NCI-H748 (cell line): ENCODE measurements at regions not wholly inside any gene's neighbourhood (a gene's known extent, or its start where the extent isn't known, plus 50 kb on each side); places are given as distances from the start of the nearest gene placed in this dataset.

Experiments
- DNase-seq: peaks from one replicate; lab custom pipeline; 2025; ENCODE audit not compliant: unreplicated experiment; lab: John Stamatoyannopoulos, UW

GRCh38 chr3:82311901-82312300, 550.5 kb upstream of the GBE1 start:
- DNase-seq = no peak

DNA sequence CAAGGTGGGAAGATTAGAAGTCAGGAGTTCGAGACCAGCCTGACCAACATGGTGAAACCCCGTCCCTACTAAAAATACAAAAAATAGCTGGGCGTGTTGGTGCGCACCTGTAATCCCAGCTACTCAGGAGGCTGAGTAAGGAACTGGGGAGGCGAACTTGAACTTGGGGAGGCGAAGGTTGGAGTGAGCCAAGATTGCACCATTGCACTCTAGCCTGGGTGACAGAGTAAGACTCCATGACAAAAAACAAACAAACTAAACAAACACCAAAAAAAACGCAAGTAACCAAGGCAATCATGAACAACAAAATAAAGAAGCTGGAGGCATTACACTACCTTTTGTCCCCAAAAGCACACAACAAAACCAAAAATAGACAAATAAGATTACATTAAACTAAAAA, 547.3 kb upstream of the GBE1 start:
- DNase-seq = no peak

- no peak for DNase-seq
These were observed 544.7 kb upstream of the GBE1 start for GRCh38 chr3:82306189-82306588.

- DNase-seq = no peak
These were observed 533.2 kb upstream of the GBE1 start for GRCh38 chr3:82294609-82295008.

- DNase-seq = no peak
These were observed 532.4 kb upstream of the GBE1 start for GRCh38 chr3:82293867-82294266.

- DNase-seq = no peak
These were observed 532.0 kb upstream of the GBE1 start for GRCh38 chr3:82293435-82293834.

- DNase-seq = no peak
These were observed 526.1 kb upstream of the GBE1 start for GRCh38 chr3:82287562-82287961.

DNA sequence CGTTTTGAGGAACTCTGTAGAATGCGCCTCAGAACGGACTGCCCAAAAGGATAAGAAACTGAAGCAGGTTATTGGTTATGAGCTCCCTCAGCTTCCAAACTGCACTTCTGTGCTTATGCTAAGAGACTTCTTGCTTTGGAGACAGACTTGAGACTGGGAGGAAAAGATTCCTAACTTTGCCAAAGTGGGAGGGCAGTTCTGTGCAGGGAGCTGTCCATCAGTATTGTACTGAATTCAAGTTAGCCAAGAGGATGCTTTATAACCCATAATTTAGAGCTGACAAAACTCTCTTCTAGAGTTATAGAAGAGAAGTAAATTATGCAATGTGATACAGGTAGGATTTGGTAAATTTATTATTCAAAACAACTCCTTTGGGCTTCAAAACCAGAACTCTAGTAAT, 519.8 kb upstream of the GBE1 start:
- no peak for DNase-seq

- no peak for DNase-seq
These were observed 515.5 kb upstream of the GBE1 start for GRCh38 chr3:82276992-82277391.

- no peak for DNase-seq
These were observed 513.5 kb upstream of the GBE1 start for GRCh38 chr3:82274897-82275296.

DNA sequence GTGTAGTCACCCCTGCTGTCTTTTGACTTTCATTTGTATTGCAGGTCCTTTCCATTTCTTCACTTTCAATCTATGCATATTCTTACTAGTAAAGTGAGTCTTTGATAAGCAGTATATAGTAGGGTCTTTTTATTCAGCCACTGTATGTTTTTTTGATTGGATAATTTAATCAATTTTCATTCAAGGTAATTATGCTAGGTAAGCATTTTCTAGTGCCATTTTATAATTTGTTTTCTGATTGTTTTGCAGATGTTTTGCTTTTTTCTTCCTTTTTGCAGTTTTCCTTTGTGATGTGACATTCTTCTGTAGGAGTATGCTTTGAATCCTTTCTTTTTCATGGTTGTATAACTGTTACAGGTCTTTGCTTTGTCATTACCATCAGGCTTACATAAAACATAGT, 504.3 kb upstream of the GBE1 start:
- DNase-seq = no peak

- DNase-seq = no peak
These were observed 500.7 kb upstream of the GBE1 start for GRCh38 chr3:82262193-82262592.

DNA sequence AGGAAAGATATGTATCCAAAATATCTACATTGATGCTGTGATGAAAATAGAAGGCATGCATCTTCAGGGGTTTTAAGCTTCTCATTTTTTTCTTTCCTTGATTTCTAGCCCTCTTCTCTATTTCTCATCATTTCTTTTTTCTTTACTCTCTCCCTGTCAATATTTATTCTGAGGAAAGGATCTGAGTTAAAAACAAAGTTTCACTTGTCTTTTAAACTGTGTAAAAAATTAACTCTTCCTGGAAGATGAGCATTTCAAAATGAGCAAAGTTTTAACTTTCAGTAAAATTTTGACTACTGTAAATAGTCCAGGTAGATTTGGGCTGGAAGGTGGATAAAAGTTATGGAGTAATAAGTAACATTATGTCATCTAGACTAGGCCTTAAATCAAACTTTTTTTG, 500.2 kb upstream of the GBE1 start:
- DNase-seq = no peak

DNA sequence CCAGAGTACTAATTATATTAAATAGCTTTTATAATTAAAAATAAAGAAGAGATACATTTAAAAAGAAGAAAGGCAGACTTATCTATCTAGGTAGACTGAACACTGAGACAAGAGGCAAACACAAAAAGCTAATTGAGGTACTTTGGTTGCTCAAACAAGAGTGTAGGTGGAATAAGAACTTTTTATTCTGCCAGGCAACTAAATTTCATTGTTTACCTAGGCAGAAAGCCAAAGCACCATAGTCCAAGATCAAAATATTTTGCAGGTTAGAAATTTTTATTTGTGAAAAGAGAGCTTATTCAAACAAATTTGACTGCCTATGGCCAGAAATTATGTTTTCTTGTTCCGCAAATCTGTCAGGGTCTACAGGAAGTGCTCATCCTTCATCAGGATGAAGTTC, 499.6 kb upstream of the GBE1 start:
- peak; percentile 85 for DNase-seq

DNA sequence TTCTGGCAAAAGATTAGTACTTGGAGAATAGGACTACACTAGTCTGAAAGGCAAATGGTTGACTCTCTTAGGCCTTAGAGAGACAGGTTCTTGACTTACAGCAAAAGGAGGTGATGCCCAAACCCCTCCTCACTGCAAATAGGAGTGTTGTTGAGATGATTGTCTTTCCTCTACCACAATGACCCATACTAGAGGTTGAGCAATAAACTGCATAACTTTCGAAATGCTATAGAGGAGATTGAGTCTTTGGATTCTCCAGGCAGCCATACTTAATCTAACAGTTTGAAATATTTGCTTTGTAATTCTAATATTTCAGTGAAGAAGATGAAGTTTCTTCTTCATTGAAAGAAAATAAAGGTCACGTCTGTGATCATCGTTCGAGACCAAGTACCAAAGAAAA, 498.5 kb upstream of the GBE1 start:
- peak; percentile 16 for DNase-seq

GRCh38 chr3:82240322-82240721, 478.9 kb upstream of the GBE1 start:
- DNase-seq = peak; percentile 48

- peak; percentile 70 for DNase-seq
These were observed 474.8 kb upstream of the GBE1 start for GRCh38 chr3:82236257-82236656.

DNA sequence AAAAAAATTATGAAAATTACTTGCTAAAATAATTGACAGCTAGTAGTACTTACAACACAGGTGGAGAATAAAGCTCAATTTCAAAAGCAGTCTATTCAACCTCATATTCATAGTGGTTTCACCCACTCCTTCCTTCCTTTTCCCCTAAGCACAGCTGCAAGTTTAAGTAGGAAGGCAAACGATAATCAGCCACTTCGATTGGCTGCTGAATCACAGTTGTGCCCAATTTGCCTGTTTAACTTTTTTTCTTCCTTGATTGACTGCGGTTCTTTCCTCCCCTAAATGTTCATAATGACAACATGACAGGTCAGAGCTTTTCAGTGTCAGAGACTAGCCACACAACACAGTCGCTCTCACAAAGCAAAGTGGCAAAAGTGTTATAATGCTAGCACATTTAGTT, 468.0 kb upstream of the GBE1 start:
- DNase-seq = no peak

DNA sequence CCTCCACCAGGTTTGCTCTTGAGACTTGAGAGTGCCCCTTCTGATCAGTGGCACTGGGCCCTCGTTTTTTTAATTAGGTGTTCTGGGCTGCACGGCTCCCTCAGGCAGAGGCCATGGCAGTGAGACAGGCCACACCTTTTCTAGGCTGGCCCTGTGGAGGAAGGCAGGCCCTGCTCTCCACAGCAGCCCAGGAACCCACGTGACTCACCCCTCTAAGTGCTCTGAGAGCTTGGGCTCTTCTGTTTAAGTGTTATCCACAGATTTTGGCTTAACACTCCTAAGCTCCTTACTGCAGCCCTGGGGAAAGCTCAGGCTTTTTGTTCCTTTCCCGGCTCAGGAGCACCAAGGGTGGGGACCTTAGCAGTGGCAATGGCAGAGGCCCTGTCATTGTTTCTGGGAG, 463.2 kb upstream of the GBE1 start:
- no peak for DNase-seq

- no peak for DNase-seq
These were observed 461.0 kb upstream of the GBE1 start for GRCh38 chr3:82222401-82222800.

DNA sequence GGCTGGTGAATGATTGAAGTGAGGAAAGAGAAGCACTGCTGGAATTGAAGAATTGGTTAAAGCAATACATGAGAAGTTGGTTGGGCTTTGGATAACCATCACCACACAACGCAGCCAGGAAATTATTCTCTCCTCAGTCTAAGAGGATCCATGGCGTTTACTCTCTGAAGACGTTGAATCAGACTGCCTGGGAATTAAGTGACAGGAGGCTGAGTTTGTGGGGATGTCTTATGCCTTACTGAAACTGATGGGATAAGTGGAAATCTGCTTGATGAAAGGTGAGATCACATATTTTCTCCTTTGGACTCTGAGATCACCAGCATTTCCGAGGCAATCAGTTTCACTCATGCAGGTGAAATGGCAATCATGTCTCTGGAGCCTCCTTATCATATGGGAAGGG, 456.1 kb upstream of the GBE1 start:
- DNase-seq = no peak

DNA sequence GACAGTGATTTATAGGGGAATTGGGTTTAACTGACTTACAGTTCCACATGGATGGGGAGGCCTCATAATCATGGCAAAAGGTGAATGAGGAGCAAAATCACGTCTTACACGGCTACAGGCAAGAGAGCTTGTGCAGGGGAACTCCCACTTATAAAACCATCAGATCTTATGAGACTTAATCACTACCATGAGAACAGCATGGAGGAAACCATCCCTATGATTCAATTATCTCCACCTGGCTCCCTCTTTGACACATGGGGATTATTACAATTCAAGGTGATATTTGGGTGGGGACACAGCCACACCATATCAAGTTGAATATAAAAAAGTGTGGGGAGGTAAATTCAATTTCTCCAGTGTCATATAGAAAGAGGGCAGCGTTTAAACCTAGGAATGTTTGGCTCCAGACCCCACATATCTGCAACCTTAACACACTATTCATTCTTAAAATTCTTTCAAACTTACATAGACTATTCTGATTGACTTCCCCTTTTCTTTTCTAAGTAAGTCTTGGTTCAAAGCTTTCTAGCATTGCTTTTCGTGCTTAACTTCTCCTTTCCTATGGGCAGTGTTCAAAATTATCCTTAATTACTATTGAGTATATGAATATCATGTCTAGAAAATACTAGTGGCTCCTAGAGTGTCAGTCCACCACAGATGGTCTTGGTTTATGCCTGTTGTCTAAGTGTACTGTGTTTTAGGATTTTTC, 446.7 kb upstream of the GBE1 start:
- no peak for DNase-seq

- DNase-seq = no peak
These were observed 440.8 kb upstream of the GBE1 start for GRCh38 chr3:82202269-82202668.

- no peak for DNase-seq
These were observed 439.9 kb upstream of the GBE1 start for GRCh38 chr3:82201316-82201715.
